ENCODE measurements at regions not wholly inside any gene's neighbourhood (a gene's known extent, or its start where the extent isn't known, plus 50 kb on each side); places are given as distances from the start of the nearest gene placed in this dataset.

DNA sequence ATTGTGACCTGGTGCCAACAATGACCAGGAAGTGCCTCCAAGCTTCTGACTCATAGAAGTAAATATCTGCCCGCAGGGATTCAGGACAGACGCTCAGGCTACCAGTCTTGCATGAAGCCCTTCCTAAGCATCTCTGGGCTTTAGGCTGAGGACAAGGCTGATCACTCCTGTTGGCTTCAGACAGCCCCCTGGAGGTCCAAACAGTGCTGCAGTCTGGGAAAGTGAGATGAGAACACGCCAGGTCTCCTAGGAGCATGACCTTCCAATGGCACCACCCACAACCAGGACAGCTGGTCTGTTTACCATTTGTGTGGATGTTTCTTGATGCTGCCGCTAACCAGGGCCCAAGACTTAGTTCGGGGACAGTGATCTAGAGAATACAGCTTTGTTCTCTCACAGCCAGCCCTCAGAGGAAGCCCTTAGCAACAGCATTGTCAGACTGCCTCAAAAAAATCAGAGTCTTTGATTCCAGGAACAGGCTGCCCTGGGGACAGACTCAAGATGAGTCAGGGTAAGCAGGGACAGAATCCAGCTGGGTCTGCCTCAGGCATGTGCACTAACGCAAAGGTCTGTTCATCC lies 111.2 kb downstream of the ZNF280B start:
- DNase-seq (no peak), ATAC-seq (replicated peaks in 1 of 2) (no peak)
- Mint-ChIP-seq H3K27ac (no peak overlapping the region), H3K4me1 (ENCODE audit: low read depth) (no peaks in the 10 kb centered on the region), H3K36me3 (ENCODE audit: insufficient read depth in 2 of 2) (no peaks in the 10 kb centered on the region), H3K27me3 (ENCODE audit: low read depth) (peaks cover 10% of the 10 kb centered on the region), H3K4me3 (no peak overlapping the region), H3K9me3 (no peaks in the 10 kb centered on the region)

DNA sequence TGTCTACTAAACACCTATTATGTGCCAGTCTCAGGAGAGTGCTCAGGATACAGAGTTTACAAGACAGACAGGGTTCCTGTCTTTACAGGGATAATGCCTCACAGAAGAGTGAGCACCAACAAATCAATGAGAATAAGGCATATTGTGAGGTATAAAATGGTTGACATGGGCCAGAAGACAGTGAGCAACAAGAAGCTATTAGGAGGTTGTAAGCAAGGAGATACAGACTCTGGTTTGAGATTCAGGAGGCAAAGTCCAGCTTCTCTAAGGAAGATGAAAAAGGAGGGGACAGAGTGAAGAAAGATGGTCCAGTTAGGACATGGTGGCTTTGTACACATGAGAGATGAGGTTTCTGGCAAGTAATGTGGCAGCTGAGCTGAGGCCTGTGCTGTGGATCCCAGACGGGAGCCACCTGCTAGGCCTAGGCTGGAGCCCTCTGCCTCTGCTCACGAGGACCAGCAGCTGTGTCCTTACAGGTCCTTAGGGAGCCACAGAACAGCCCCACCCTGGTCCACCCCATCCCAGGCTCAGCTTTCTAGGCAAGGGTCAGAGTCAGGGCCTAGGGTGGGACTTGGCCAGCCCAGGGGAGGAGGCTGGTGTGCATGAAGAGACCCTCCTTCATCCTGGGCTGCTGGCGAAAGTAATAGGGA lies 110.5 kb downstream of the ZNF280B start:
- Mint-ChIP-seq H3K36me3 (ENCODE audit: insufficient read depth in 2 of 2) (no peaks in the 10 kb centered on the region), H3K27me3 (ENCODE audit: low read depth) (peaks cover 10% of the 10 kb centered on the region), H3K4me3 (no peak overlapping the region), H3K4me1 (ENCODE audit: low read depth) (no peaks in the 10 kb centered on the region), H3K27ac (no peak overlapping the region), H3K9me3 (no peaks in the 10 kb centered on the region)
- ATAC-seq (replicated peaks in 1 of 2) (no peak), DNase-seq (no peak)

DNA sequence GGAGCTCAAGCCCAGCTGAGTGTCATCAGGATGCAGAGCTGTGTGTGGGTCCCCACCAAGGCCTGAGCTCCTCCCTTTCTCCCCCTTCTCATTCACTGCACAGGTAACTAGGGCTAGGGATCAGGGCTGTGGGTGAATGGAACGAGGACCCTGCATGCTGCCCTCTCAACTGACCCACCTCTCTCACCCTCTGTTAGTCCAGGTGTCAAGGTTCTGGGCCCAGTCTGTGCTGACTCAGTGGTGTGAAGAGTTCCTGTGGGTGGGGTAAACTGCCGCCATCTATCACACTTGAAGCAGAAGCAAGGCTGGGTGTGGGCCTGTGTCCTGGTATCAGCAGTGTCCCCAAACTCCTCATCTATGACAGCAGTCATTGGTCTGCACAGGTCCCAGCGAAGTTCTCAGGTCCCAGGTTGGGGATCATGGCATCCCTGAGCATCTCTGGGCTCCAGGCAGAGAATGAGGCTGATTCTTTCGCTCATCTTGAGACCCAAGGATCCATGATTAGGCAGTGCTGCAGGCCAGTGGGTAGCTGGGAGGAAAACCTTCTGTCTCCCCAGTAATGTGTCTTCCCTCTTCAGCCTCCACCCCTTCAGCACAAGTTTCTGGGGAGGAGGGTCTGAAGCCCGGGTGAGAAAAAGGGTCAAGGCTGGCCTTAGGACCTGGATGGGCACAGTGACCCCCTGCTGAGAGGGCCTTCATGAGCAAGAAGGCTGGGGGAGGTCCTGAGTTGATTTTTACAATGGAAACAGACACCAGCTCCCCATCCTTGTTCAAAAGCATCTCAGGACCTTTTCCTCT lies 109.8 kb downstream of the ZNF280B start:
- no peak overlapping the region for H3K27ac Mint-ChIP-seq
- ATAC-seq (replicated peaks in 1 of 2) (no peak), DNase-seq (no peak)
- H3K27me3 Mint-ChIP-seq (ENCODE audit: low read depth) = peaks cover 10% of the 10 kb centered on the region
- H3K9me3 Mint-ChIP-seq = no peaks in the 10 kb centered on the region
- no peaks in the 10 kb centered on the region for H3K36me3 Mint-ChIP-seq (ENCODE audit: insufficient read depth in 2 of 2)
- H3K4me3 Mint-ChIP-seq = no peak overlapping the region
- no peaks in the 10 kb centered on the region for H3K4me1 Mint-ChIP-seq (ENCODE audit: low read depth)

DNA sequence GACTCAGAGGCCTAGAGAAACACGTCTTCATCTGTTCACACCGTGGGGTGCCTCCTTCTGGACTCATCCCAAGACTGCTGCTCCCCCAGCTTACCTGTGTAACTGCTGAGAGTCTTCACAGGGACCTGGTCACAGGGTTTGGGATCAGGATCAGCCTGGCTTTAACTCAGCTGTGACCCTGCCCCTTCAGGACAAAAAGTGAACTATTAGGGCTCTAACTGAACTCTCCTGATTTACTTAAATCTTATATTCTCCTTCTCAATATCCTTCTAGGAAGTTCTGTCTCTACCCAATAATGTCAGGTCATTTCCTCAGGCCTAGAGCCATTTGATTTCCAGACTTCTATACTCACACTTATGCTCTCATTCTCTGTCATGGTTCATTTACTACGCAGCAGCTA lies 108.4 kb downstream of the ZNF280B start:
- Mint-ChIP-seq H3K27ac (no peak overlapping the region), H3K9me3 (no peaks in the 10 kb centered on the region), H3K36me3 (ENCODE audit: insufficient read depth in 2 of 2) (no peaks in the 10 kb centered on the region), H3K27me3 (ENCODE audit: low read depth) (peaks cover 10% of the 10 kb centered on the region), H3K4me3 (no peak overlapping the region), H3K4me1 (ENCODE audit: low read depth) (no peaks in the 10 kb centered on the region)
- no peak for ATAC-seq (replicated peaks in 1 of 2)
- no peak for DNase-seq

DNA sequence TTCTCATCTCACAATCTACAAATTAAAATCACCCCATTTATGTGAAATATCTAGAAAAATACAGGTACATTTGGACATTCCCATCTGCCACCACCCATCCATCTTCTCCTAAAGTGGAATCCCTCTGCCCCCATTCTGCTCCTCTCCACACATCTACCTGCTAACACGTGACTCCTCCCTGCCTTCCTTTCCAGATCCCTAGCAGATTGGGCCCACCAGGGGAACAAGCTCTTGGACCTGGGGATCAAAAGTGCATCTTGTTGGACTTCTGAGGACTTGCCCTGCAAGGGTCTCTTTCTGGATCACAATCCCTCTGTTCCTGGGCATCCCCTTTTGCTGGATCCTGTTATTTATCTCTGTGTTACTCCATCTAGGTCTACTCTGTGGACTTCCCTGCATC lies 107.6 kb downstream of the ZNF280B start:
- ATAC-seq (replicated peaks in 1 of 2) = no peak
- no peak overlapping the region for H3K27ac Mint-ChIP-seq
- H3K4me3 Mint-ChIP-seq = no peak overlapping the region
- H3K9me3 Mint-ChIP-seq = no peaks in the 10 kb centered on the region
- H3K27me3 Mint-ChIP-seq (ENCODE audit: low read depth) = peaks cover 15% of the 10 kb centered on the region
- no peaks in the 10 kb centered on the region for H3K4me1 Mint-ChIP-seq (ENCODE audit: low read depth)
- no peaks in the 10 kb centered on the region for H3K36me3 Mint-ChIP-seq (ENCODE audit: insufficient read depth in 2 of 2)
- DNase-seq = no peak

DNA sequence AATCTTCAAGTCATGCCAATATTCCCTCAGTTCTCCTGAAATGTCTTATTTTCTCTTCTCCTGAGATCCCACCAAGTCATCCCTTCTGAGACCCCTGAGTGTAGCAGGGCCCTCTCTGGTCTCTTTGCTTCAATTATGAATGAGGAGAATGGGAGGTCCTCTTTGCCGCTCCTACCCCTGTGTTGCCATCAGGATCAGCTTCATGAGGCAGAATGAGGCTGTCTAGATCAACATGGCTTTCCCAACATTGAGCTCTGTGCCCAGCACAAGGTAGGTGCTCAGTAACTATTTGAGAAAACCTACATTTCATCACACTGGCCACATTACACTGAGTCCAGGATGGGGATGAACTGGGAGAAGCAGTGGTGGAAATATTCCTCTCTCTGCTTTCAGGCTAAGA lies 107.2 kb downstream of the ZNF280B start:
- H3K36me3 Mint-ChIP-seq (ENCODE audit: insufficient read depth in 2 of 2) = no peaks in the 10 kb centered on the region
- DNase-seq (no peak), ATAC-seq (replicated peaks in 1 of 2) (no peak)
- no peak overlapping the region for H3K27ac Mint-ChIP-seq
- H3K4me3 Mint-ChIP-seq = no peak overlapping the region
- H3K9me3 Mint-ChIP-seq = no peaks in the 10 kb centered on the region
- H3K27me3 Mint-ChIP-seq (ENCODE audit: low read depth) = peaks cover 16% of the 10 kb centered on the region
- H3K4me1 Mint-ChIP-seq (ENCODE audit: low read depth) = no peaks in the 10 kb centered on the region

DNA sequence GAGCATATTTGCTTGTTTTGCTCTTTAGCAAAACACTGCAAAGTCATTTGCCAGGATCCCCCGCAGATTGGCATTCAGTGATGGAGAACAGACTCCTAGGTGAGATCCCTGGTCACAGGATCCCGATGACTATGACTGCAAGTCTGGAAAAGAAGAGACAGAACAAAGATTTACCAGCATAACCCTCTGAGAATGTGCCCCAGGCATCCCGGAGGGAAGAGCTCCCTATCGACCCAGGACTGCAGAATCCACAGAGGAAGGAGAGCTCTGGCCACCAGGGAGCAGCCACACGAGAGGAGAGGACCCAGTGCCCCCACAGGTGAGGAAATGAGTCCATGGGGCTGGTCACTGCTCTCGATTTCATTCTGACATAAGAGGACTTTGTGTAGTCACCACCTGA lies 105.2 kb downstream of the ZNF280B start:
- H3K9me3 Mint-ChIP-seq = no peaks in the 10 kb centered on the region
- no peak for ATAC-seq (replicated peaks in 1 of 2)
- no peak overlapping the region for H3K4me3 Mint-ChIP-seq

DNA sequence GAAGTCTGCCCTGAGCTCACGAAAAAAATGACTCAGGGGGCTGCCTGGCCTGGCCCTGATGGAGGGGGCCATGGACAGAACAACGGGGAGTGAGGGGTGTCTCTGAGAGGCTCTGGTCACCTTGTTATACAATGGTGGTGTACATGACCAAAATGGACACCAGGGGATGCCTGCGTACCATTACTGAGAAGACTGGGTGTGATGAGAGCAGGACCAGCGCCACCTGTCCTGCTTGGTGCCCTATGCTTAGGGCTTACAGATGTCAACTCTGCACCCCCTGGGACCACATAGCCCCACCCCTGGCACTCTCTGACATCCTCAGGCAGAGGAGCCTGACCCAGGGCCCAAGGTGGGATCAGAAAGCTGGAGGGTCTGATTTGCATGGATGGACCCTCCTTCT lies 104.8 kb downstream of the ZNF280B start:
- Mint-ChIP-seq H3K9me3 (no peaks in the 10 kb centered on the region), H3K4me3 (no peak overlapping the region), H3K4me1 (ENCODE audit: low read depth) (no peaks in the 10 kb centered on the region), H3K27ac (no peak overlapping the region), H3K36me3 (ENCODE audit: insufficient read depth in 2 of 2) (no peaks in the 10 kb centered on the region), H3K27me3 (ENCODE audit: low read depth) (peaks cover 15% of the 10 kb centered on the region)
- DNase-seq (no peak), ATAC-seq (replicated peaks in 1 of 2) (peak in 1 of 2 donors; percentile 28)

More for the DNA sequence above, 105.2 kb downstream of the ZNF280B start:
- no peaks in the 10 kb centered on the region for H3K36me3 Mint-ChIP-seq (ENCODE audit: insufficient read depth in 2 of 2)
- H3K27me3 Mint-ChIP-seq (ENCODE audit: low read depth) = peaks cover 10% of the 10 kb centered on the region
- no peak overlapping the region for H3K27ac Mint-ChIP-seq
- no peak for DNase-seq
- no peaks in the 10 kb centered on the region for H3K4me1 Mint-ChIP-seq (ENCODE audit: low read depth)

DNA sequence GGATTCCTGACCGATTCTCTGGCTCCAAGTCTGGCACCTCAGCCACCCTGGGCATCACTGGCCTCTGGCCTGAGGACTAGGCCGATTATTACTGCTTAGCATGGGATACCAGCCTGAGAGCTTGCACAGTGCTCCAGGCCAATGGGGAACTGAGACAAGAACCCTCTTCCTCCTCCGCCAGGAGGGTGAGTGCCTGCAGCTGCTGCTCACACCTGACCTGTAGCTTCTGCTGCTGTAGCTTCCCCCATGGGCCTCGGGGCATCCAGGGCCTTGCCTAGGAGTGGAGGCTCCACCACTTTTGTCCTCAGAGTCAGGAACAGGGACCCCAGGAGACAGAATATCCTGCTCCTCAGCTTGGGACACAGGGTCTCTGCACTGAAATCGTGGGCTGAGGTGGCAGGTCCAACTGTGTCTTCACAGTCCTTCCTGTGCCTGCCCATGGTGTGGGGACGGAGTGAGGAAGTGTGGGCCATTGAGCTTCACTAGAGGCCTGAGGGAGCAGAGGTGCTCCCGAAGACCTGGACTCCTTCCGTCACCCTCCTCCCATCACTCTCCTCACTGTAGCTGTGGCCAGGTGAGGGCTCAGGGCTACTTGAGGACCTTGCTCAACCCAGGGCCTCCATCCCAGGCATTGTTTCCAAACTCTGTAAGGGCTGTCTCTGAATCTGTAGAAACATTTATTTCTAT lies 103.8 kb downstream of the ZNF280B start:
- Mint-ChIP-seq H3K4me3 (no peak overlapping the region), H3K27me3 (ENCODE audit: low read depth) (peaks cover 16% of the 10 kb centered on the region), H3K36me3 (ENCODE audit: insufficient read depth in 2 of 2) (no peaks in the 10 kb centered on the region), H3K9me3 (no peaks in the 10 kb centered on the region), H3K4me1 (ENCODE audit: low read depth) (no peaks in the 10 kb centered on the region), H3K27ac (no peak overlapping the region)
- ATAC-seq (replicated peaks in 1 of 2) (no peak), DNase-seq (no peak)

DNA sequence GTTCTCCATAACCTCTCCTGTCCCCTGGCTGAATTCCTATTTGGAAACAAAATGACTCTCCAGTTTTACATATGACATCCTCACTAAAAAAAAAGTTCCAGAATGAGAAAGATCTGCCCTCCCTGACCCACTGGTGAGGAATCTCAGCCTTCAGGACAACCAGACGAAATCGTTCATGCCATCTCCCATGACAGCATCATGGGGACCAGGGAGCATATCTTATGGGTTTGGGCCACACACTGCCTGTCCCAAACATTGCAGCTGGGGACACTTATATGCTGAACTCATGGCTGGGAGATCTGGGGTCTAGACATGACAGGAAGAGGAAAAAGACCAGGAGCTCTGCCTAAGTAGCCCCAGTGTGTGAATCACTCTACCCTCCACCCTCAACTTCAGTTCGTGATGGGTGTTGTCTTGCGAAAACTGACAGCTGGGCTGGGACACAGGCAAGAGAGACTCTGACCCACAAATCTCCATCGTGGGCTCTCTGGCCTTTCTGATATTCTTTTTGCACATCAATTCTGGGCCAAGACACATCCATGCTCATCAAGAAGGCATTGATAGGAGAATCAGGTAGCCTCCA lies 102.0 kb downstream of the ZNF280B start:
- Mint-ChIP-seq H3K36me3 (ENCODE audit: insufficient read depth in 2 of 2) (no peaks in the 10 kb centered on the region), H3K27ac (no peak overlapping the region), H3K9me3 (no peaks in the 10 kb centered on the region), H3K4me3 (no peak overlapping the region), H3K4me1 (ENCODE audit: low read depth) (no peaks in the 10 kb centered on the region), H3K27me3 (ENCODE audit: low read depth) (peaks cover 24% of the 10 kb centered on the region)
- ATAC-seq (replicated peaks in 1 of 2) (no peak), DNase-seq (no peak)

DNA sequence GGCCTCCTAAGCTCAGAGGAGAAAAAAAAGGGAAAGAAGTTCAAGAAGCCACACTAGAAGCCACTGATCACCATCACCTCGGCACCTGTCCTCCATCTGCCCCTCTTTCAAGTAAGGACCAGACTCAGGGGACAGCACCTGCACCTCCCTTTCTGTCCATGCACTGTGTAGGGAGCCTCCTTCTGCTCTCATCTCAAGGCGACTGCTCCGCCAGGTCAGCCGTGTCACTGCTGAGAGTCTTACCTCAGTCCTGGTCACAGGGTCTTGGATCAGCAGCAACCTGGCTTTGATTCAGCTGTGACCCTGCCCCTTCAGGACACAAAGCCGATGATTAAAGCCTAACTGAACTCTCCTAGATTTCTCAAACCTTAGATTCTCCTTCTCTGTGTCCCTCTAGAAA lies 101.5 kb downstream of the ZNF280B start:
- DNase-seq (no peak), ATAC-seq (replicated peaks in 1 of 2) (no peak)
- Mint-ChIP-seq H3K4me1 (ENCODE audit: low read depth) (no peaks in the 10 kb centered on the region), H3K4me3 (no peak overlapping the region), H3K9me3 (no peaks in the 10 kb centered on the region), H3K27ac (no peak overlapping the region), H3K36me3 (ENCODE audit: insufficient read depth in 2 of 2) (no peaks in the 10 kb centered on the region), H3K27me3 (ENCODE audit: low read depth) (peaks cover 28% of the 10 kb centered on the region)

DNA sequence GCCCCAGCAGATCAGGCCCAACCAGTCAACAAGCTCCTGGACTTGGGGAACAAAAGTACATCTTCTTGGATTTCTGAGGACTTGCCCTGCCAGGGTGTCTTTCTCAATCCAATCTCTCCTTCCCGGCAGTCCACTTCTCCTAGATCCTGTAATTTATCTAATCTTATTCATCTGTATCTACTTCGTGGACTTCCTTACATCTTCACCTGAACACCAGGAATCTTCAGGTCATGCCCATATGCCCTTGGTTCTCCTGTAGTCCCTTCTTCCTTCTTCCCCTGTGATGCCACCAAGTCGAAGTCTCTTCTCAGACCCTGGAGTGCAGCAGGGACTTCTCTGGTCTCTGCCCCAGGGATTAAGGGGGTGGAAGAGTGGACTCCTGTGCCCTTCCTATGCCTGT lies 100.3 kb downstream of the ZNF280B start:
- H3K4me1 Mint-ChIP-seq (ENCODE audit: low read depth) = no peaks in the 10 kb centered on the region
- H3K4me3 Mint-ChIP-seq = no peak overlapping the region
- peaks cover 0 to 3% of the 10 kb centered on the region in 2 donors for H3K9me3 Mint-ChIP-seq
- no peak for ATAC-seq (replicated peaks in 1 of 2)
- no peak overlapping the region for H3K27ac Mint-ChIP-seq
- H3K27me3 Mint-ChIP-seq (ENCODE audit: low read depth) = peaks cover 41% of the 10 kb centered on the region
- H3K36me3 Mint-ChIP-seq (ENCODE audit: insufficient read depth in 2 of 2) = no peaks in the 10 kb centered on the region
- no peak for DNase-seq

Measured in activated T-cell treated with anti-CD3 and anti-CD28 coated beads, Interleukin-2, amount 50 U/mL, for 72 hours (primary cell).